Heart left ventricle (tissue), 13 donors: ENCODE measurements at regions not wholly inside any gene's neighbourhood (a gene's known extent, or its start where the extent isn't known, plus 50 kb on each side); places are given as distances from the start of the nearest gene placed in this dataset.

Experiments used
- POLR2A ChIP-seq, 2 donors: fragments of 450-650 bp; IDR thresholded peaks; one replicate each; pipeline ENCODE4 v1.6.1; 2017; ENCODE audit warnings: antibody characterized with exemption in 2 of 2, mild to moderate bottlenecking in 2 of 2, moderate library complexity in 2 of 2
- TF ChIP-seq, protein P1 (sequence below), 12 donors: fragments of 200-600 bp; sonication (generic) in 4 of 12; IDR thresholded peaks; one replicate each; pipeline versions ENCODE4 v1.5.0 to v1.8.0; 2018 to 2022; ENCODE audit warnings: antibody characterized with exemption in 12 of 12, mild to moderate bottlenecking in 5 of 12
- donor health status: ischemic (EF 13 %, LVEDD 7.1; RV severe dilation, severe dysfunction).
- donor health status: DM: no; HTN: yes; CAD: no.
- donor health status: DM: no; HTN: no; CAD: no.
- donor health status: ischemic (EF 25% LVEDD 6.9; RV normal size, moderate dysfunction).
- donor health status: ischemic (EF 25% LVEDD 5.7; RV mildly dilated, moderate dysfunction).
- donor health status: ischemic (EF 35%, LVEDD 5.7; RV mildly dilated, moderate dysfunction).
- donor health status: nonischemic (EF 11% LVEDD 7.7; RV severe dilation, severe dysfunction).
- donor health status: DM: yes; HTN: yes; CAD: no.
- donor health status: PGD.
- donor health status: ischemic (EF 29% LVEDD 5.4; RV normal size, mild dysfunction).
- donor health status: nonischemic (EF 23%, LVEDD 6.1; RV moderate dilation, normal function).

DNA sequence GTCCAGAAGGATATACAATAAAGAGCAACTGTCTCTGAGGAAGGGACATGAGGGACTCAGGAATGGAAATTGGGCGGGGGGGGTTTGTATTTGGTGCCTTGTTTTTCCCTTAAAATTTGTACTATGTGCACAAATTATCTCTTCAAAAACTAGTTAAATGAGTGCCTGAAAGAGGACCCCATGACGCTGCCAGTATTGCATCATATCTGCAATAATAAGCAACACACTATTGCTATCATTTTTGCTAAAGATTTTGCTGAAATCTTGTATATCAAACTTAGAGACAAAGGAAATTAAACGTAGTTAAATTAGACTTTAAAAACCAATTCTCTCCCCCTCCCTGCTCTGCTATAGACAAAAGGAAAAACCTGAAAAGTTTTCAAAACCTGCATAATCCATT is 89.7 kb upstream of the SLC30A5 start:
- TF ChIP-seq, protein P1, sequence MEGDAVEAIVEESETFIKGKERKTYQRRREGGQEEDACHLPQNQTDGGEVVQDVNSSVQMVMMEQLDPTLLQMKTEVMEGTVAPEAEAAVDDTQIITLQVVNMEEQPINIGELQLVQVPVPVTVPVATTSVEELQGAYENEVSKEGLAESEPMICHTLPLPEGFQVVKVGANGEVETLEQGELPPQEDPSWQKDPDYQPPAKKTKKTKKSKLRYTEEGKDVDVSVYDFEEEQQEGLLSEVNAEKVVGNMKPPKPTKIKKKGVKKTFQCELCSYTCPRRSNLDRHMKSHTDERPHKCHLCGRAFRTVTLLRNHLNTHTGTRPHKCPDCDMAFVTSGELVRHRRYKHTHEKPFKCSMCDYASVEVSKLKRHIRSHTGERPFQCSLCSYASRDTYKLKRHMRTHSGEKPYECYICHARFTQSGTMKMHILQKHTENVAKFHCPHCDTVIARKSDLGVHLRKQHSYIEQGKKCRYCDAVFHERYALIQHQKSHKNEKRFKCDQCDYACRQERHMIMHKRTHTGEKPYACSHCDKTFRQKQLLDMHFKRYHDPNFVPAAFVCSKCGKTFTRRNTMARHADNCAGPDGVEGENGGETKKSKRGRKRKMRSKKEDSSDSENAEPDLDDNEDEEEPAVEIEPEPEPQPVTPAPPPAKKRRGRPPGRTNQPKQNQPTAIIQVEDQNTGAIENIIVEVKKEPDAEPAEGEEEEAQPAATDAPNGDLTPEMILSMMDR (IDR thresholded peaks at IDR 0.05): no peak
- no peak for TF ChIP-seq POLR2A (IDR thresholded peaks at IDR 0.05)
